ENCODE measurements at regions not wholly inside any gene's neighbourhood (a gene's known extent, or its start where the extent isn't known, plus 50 kb on each side); places are given as distances from the start of the nearest gene placed in this dataset.

DNA sequence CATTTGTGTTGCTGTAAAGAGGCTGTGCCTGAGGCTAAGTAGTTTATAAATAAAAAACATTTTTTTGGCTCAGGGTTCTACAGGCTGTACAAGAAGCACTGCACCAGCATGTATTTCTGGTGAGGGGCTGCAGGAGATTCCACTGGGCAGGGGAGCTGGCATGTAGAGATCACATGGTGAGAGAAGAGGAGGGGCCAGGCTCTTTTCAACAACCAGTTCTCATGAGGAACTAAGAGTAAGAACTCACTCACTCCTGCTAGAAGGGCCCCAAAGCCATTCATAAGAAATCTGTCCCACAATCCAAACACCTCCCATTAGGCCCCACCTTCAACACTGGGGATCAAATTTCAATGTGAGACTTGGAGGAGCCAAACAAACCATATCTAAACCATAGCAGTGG is 214.9 kb upstream of the LMCD1 start:
- no peak overlapping the region for H3K4me3 ChIP-seq (ENCODE audit: low read depth, low read length, poor library complexity, severe bottlenecking)
- no peaks in the 10 kb centered on the region for H3K79me2 ChIP-seq (ENCODE audit: insufficient read depth, low read length)
- no peaks in the 10 kb centered on the region for H3K36me3 ChIP-seq (ENCODE audit: insufficient read depth, low read length)
- no peaks in the 10 kb centered on the region for H3F3A ChIP-seq (ENCODE audit: insufficient read depth, low read length)
- no peak overlapping the region for H2AFZ ChIP-seq (ENCODE audit: low read length)
- no peak overlapping the region for H3K27ac ChIP-seq (ENCODE audit: low read depth, low read length, poor library complexity, severe bottlenecking)
- no peak overlapping the region for H3K4me2 ChIP-seq (ENCODE audit: low read length)
- H3K9me2 ChIP-seq (ENCODE audit: low read depth, low read length) = no peaks in the 10 kb centered on the region
- no peak for TF ChIP-seq EZH2 (IDR thresholded peaks at IDR 0.05; ENCODE audit: borderline replicate concordance, low read length)
- TF ChIP-seq, protein P1, sequence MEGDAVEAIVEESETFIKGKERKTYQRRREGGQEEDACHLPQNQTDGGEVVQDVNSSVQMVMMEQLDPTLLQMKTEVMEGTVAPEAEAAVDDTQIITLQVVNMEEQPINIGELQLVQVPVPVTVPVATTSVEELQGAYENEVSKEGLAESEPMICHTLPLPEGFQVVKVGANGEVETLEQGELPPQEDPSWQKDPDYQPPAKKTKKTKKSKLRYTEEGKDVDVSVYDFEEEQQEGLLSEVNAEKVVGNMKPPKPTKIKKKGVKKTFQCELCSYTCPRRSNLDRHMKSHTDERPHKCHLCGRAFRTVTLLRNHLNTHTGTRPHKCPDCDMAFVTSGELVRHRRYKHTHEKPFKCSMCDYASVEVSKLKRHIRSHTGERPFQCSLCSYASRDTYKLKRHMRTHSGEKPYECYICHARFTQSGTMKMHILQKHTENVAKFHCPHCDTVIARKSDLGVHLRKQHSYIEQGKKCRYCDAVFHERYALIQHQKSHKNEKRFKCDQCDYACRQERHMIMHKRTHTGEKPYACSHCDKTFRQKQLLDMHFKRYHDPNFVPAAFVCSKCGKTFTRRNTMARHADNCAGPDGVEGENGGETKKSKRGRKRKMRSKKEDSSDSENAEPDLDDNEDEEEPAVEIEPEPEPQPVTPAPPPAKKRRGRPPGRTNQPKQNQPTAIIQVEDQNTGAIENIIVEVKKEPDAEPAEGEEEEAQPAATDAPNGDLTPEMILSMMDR (IDR thresholded peaks at IDR 0.05; ENCODE audit: low read length) = no peak
- no peaks in the 10 kb centered on the region for H3K4me1 ChIP-seq (ENCODE audit: insufficient read depth, low read length, severe bottlenecking)
- no peak overlapping the region for H3K9ac ChIP-seq (ENCODE audit: low read length)
- no peaks in the 10 kb centered on the region for H3K9me3 ChIP-seq (ENCODE audit: low read length)
- H4K20me1 ChIP-seq (ENCODE audit: insufficient read depth, low read length) = no peaks in the 10 kb centered on the region
- H3K27me3 ChIP-seq (ENCODE audit: insufficient read depth, low read length) = no peaks in the 10 kb centered on the region

DNA sequence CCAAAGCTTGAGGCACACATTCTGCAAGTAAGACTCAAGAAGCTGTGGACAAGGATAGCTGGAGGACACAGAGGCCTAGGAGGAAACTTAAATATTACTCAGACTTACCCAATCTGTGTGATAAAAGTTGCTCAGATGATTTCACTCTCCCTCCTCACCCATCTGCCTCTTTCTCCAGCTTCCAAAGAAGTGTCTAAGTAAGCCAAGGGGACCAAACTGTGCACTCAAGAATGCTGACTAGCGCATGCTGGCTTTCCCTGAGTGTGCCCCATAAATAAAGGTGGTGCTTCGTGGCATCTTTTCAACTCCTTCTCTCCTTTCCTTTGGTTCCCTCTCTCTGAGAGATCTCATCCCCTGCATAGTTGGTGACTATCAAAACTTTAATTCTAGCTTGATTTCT is 211.0 kb upstream of the LMCD1 start:
- no peak overlapping the region for H3K4me2 ChIP-seq (ENCODE audit: low read length)
- no peaks in the 10 kb centered on the region for H3K9me3 ChIP-seq (ENCODE audit: low read length)
- no peak overlapping the region for H3K4me3 ChIP-seq (ENCODE audit: low read depth, low read length, poor library complexity, severe bottlenecking)
- no peaks in the 10 kb centered on the region for H4K20me1 ChIP-seq (ENCODE audit: insufficient read depth, low read length)
- H3F3A ChIP-seq (ENCODE audit: insufficient read depth, low read length) = no peaks in the 10 kb centered on the region
- no peaks in the 10 kb centered on the region for H3K9me2 ChIP-seq (ENCODE audit: low read depth, low read length)
- H3K4me1 ChIP-seq (ENCODE audit: insufficient read depth, low read length, severe bottlenecking) = no peaks in the 10 kb centered on the region
- H3K79me2 ChIP-seq (ENCODE audit: insufficient read depth, low read length) = no peaks in the 10 kb centered on the region
- H3K36me3 ChIP-seq (ENCODE audit: insufficient read depth, low read length) = no peaks in the 10 kb centered on the region
- H3K9ac ChIP-seq (ENCODE audit: low read length) = no peak overlapping the region
- H3K27me3 ChIP-seq (ENCODE audit: insufficient read depth, low read length) = no peaks in the 10 kb centered on the region
- TF ChIP-seq, protein P1 (IDR thresholded peaks at IDR 0.05; ENCODE audit: low read length) = no peak
- no peak for TF ChIP-seq EZH2 (IDR thresholded peaks at IDR 0.05; ENCODE audit: borderline replicate concordance, low read length)
- no peak overlapping the region for H2AFZ ChIP-seq (ENCODE audit: low read length)
- H3K27ac ChIP-seq (ENCODE audit: low read depth, low read length, poor library complexity, severe bottlenecking) = no peak overlapping the region

DNA sequence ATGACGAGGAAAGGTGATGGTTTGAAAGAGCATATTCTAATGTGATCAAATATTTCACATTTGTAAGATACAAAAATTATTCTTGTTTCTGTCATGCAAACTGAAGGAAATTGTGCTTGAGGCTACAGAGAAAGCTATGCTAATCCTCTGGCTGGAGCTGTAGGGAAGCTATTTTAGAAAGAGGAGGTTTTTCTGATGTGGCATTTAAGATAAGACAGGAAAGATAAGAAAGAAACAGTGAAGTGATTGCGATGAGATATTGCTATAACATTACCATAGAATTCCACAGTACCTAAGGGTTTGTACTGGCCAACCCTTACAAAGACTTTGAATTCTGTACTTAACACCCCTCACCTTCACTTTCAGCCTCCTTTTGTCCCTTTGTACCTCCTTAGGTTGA is 205.2 kb upstream of the LMCD1 start:
- Histone ChIP-seq H3K36me3 (ENCODE audit: insufficient read depth, low read length) (no peaks in the 10 kb centered on the region), H3K4me3 (ENCODE audit: low read depth, low read length, poor library complexity, severe bottlenecking) (no peak overlapping the region), H3K79me2 (ENCODE audit: insufficient read depth, low read length) (no peaks in the 10 kb centered on the region), H3K9ac (ENCODE audit: low read length) (no peak overlapping the region), H2AFZ (ENCODE audit: low read length) (no peak overlapping the region), H3F3A (ENCODE audit: insufficient read depth, low read length) (no peaks in the 10 kb centered on the region), H3K27ac (ENCODE audit: low read depth, low read length, poor library complexity, severe bottlenecking) (no peak overlapping the region), H3K9me2 (ENCODE audit: low read depth, low read length) (no peaks in the 10 kb centered on the region), H4K20me1 (ENCODE audit: insufficient read depth, low read length) (no peaks in the 10 kb centered on the region), H3K4me2 (ENCODE audit: low read length) (no peak overlapping the region), H3K4me1 (ENCODE audit: insufficient read depth, low read length, severe bottlenecking) (no peaks in the 10 kb centered on the region), H3K9me3 (ENCODE audit: low read length) (no peaks in the 10 kb centered on the region), H3K27me3 (ENCODE audit: insufficient read depth, low read length) (no peaks in the 10 kb centered on the region)
- TF ChIP-seq EZH2 (IDR thresholded peaks at IDR 0.05; ENCODE audit: borderline replicate concordance, low read length) = no peak
- TF ChIP-seq, protein P1 (IDR thresholded peaks at IDR 0.05; ENCODE audit: low read length) = no peak

Measured in OCI-LY1 (cell line).